HL-60 (cell line): ENCODE measurements at regions not wholly inside any gene's neighbourhood (a gene's known extent, or its start where the extent isn't known, plus 50 kb on each side); places are given as distances from the start of the nearest gene placed in this dataset.

Experiments used
- DNase-seq, 2 experiments: peaks; one replicate each; pipeline ENCODE4 v3.0.0-alpha.2; 2010 to 2020; ENCODE audit warnings: low read depth in 1 of 2, low spot score in 1 of 2
- H3K27ac ChIP-seq: fragments of 250-450 bp; sonication (Bioruptor Pico); replicated peaks from 2 replicates; pipeline ENCODE4 v1.5.1; 2020; ENCODE audit warnings: mild to moderate bottlenecking, moderate library complexity
- H3K27me3 ChIP-seq: fragments of 250-450 bp; sonication (Bioruptor Pico); 2 replicates; pipeline ENCODE4 v1.5.1; 2021; ENCODE audit warnings: mild to moderate bottlenecking, moderate library complexity; ENCODE audit not compliant: insufficient read depth, poor library complexity, severe bottlenecking
- H3K4me3 ChIP-seq: replicated peaks from 2 replicates; pipeline ENCODE4 v1.5.1; 2011; ENCODE audit warnings: mild to moderate bottlenecking, control low read depth, low read length; ENCODE audit not compliant: insufficient read depth
- GABPA ChIP-seq: IDR thresholded peaks from 2 replicates; pipeline ENCODE4 v1.6.1; 2012; ENCODE audit warnings: low read depth
- POLR2AphosphoS5 ChIP-seq: IDR thresholded peaks from 2 replicates; pipeline ENCODE4 v1.6.1; 2012; ENCODE audit warnings: low read depth
- SPI1 ChIP-seq: IDR thresholded peaks from 2 replicates; pipeline ENCODE4 v1.6.1; 2012; ENCODE audit warnings: low read depth, mild to moderate bottlenecking, borderline replicate concordance
- TF ChIP-seq, protein P1 (sequence below): IDR thresholded peaks from 2 replicates; pipeline ENCODE4 v1.6.1; 2012; ENCODE audit warnings: low read depth; ENCODE audit not compliant: insufficient replicate concordance
- TF ChIP-seq, protein P2 (sequence below): IDR thresholded peaks from one replicate; pipeline ENCODE4 v1.5.1; 2011; ENCODE audit warnings: low read length, control low read depth, inconsistent platforms; ENCODE audit not compliant: insufficient read depth

DNA sequence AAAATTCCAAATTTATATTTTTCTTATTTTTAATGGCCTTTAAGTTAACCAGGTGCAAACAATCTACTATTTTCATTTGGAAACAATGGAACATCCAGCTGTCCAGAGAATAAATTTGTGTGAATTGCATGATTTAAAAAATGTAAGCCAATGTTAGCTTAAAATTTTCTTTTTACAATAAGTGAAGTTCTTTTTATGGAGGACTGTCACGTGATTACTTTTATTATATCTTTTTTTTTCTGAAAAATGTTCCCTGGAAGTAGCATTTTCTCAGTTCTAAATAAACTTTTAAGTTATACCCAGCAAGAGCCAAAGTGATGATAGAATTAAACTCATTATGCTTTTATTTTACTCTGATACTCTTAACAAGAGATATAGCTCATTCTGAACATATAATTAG lies 267.7 kb upstream of the SLC35B3 start:
- TF ChIP-seq POLR2AphosphoS5: no peak
- TF ChIP-seq, protein P1, sequence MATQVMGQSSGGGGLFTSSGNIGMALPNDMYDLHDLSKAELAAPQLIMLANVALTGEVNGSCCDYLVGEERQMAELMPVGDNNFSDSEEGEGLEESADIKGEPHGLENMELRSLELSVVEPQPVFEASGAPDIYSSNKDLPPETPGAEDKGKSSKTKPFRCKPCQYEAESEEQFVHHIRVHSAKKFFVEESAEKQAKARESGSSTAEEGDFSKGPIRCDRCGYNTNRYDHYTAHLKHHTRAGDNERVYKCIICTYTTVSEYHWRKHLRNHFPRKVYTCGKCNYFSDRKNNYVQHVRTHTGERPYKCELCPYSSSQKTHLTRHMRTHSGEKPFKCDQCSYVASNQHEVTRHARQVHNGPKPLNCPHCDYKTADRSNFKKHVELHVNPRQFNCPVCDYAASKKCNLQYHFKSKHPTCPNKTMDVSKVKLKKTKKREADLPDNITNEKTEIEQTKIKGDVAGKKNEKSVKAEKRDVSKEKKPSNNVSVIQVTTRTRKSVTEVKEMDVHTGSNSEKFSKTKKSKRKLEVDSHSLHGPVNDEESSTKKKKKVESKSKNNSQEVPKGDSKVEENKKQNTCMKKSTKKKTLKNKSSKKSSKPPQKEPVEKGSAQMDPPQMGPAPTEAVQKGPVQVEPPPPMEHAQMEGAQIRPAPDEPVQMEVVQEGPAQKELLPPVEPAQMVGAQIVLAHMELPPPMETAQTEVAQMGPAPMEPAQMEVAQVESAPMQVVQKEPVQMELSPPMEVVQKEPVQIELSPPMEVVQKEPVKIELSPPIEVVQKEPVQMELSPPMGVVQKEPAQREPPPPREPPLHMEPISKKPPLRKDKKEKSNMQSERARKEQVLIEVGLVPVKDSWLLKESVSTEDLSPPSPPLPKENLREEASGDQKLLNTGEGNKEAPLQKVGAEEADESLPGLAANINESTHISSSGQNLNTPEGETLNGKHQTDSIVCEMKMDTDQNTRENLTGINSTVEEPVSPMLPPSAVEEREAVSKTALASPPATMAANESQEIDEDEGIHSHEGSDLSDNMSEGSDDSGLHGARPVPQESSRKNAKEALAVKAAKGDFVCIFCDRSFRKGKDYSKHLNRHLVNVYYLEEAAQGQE: no peak
- TF ChIP-seq, protein P2, sequence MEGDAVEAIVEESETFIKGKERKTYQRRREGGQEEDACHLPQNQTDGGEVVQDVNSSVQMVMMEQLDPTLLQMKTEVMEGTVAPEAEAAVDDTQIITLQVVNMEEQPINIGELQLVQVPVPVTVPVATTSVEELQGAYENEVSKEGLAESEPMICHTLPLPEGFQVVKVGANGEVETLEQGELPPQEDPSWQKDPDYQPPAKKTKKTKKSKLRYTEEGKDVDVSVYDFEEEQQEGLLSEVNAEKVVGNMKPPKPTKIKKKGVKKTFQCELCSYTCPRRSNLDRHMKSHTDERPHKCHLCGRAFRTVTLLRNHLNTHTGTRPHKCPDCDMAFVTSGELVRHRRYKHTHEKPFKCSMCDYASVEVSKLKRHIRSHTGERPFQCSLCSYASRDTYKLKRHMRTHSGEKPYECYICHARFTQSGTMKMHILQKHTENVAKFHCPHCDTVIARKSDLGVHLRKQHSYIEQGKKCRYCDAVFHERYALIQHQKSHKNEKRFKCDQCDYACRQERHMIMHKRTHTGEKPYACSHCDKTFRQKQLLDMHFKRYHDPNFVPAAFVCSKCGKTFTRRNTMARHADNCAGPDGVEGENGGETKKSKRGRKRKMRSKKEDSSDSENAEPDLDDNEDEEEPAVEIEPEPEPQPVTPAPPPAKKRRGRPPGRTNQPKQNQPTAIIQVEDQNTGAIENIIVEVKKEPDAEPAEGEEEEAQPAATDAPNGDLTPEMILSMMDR: no peak
- TF ChIP-seq SPI1: no peak
- TF ChIP-seq GABPA: no peak
- no peaks in the 10 kb centered on the region for H3K27me3 ChIP-seq
- DNase-seq: no peak
- no peak overlapping the region for H3K27ac ChIP-seq
- H3K4me3 ChIP-seq: no peak overlapping the region

DNA sequence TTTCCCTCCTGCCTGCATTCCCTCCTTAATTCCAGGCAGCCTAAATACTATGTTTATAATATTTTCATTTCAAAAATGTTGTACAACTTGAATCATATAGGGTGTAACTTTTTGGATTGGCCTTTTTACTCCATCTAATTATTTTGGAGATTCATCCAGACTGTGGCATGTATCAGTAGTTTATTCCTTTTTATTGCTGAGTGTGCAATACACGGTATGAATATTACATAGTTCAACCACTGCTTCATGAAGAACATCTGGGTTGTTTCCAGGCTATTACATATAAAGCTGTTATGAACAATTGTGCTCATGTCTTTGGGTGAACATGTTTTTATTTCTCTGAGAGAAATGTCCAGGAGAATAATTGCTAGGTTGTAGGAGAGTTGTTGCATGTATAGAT lies 253.5 kb upstream of the SLC35B3 start:
- TF ChIP-seq SPI1 (no peak), POLR2AphosphoS5 (no peak)
- TF ChIP-seq, protein P2: no peak
- H3K27me3 ChIP-seq: peaks cover 2% of the 10 kb centered on the region
- DNase-seq: no peak

DNA sequence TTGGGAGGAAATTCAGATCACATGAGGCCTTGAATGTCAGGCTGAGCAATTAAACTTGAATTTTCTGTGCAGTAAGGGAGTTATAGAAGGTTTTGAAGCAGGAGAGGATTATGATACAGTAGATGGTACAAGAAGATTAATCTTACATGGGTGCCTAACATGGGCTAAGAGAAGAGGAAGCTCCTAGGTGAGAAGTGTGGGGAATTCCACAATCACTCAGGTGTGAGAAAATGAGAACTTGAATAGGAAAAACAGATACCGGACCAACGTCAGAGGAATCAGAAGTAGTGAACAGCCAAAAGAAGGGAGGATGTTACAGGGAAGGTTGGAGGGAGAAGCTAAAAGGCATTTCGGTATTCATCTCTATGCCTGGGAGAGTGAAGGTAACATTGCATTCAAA lies 250.7 kb upstream of the SLC35B3 start:
- no peak for DNase-seq
- H3K4me3 ChIP-seq: no peak overlapping the region
- H3K27me3 ChIP-seq: peaks cover 4% of the 10 kb centered on the region
- H3K27ac ChIP-seq: no peak overlapping the region
- TF ChIP-seq, protein P1: no peak
- TF ChIP-seq SPI1: no peak
- no peak for TF ChIP-seq POLR2AphosphoS5
- TF ChIP-seq, protein P2: no peak
- TF ChIP-seq GABPA: no peak

More for the DNA sequence above, 253.5 kb upstream of the SLC35B3 start:
- Histone ChIP-seq H3K4me3 (no peak overlapping the region), H3K27ac (no peak overlapping the region)

DNA sequence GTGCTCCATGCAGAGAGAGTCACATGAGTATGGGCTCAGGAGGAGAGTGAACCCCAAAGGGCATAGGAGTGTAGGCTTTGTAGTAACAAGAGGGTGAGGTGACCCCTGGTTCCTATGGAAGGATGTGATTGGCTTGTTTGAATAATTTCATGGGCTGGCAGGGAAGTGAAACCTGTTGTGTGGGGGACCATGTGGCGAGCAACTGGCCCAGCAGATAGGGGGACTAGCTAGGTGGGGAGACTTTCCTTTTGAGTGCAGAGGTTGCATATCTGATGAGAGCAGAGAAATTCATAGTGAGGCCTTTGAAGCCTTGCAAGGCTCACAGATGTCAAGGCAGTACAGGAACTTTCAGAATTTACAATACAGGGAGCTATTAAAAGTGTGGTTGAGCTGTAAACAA lies 247.9 kb upstream of the SLC35B3 start:
- Histone ChIP-seq H3K27ac (no peak overlapping the region), H3K4me3 (no peak overlapping the region), H3K27me3 (peaks cover 3% of the 10 kb centered on the region)
- TF ChIP-seq POLR2AphosphoS5 (no peak), SPI1 (no peak), GABPA (no peak)
- TF ChIP-seq, protein P1: no peak
- TF ChIP-seq, protein P2: no peak
- no peak for DNase-seq
